Muscle of arm (tissue), 1 donor: ENCODE measurements at regions not wholly inside any gene's neighbourhood (a gene's known extent, or its start where the extent isn't known, plus 50 kb on each side); places are given as distances from the start of the nearest gene placed in this dataset.
"Not testable (repeated sequence)": the region's sequence is repeated elsewhere in the genome, so short reads cannot be mapped to it uniquely, and the experiment has no call there.

Experiments used
- DNase-seq: peaks from one replicate; pipeline ENCODE4 v3.0.0-alpha.2; 2013

- DNase-seq, result no peak
These were observed 234.4 kb downstream of the RPIA start for GRCh38 chr2:88925770-88926462.

GRCh38 chr2:88927128-88927527 is 235.7 kb downstream of the RPIA start:
- DNase-seq, result no peak

GRCh38 chr2:88930659-88931058 is 239.2 kb downstream of the RPIA start:
- DNase-seq, result no peak

- peak; percentile 47 for DNase-seq
These were observed 241.2 kb downstream of the RPIA start for GRCh38 chr2:88932686-88933085.

GRCh38 chr2:88933091-88933490 is 241.6 kb downstream of the RPIA start:
- DNase-seq, result peak; percentile 74

GRCh38 chr2:88933980-88934379 is 242.5 kb downstream of the RPIA start:
- DNase-seq, result peak; percentile 46

- not testable (repeated sequence) for DNase-seq
These were observed 249.7 kb downstream of the RPIA start for GRCh38 chr2:88941178-88941577.

- DNase-seq, result no peak
These were observed 251.3 kb downstream of the RPIA start for GRCh38 chr2:88942798-88943197.

GRCh38 chr2:88949336-88949735 is 257.9 kb downstream of the RPIA start:
- no peak for DNase-seq

- no peak for DNase-seq
These were observed 258.5 kb downstream of the RPIA start for GRCh38 chr2:88950010-88950409.

- DNase-seq, result no peak
These were observed 264.1 kb downstream of the RPIA start for GRCh38 chr2:88955607-88956006.

- no peak for DNase-seq
These were observed 268.2 kb downstream of the RPIA start for GRCh38 chr2:88959480-88960204.

GRCh38 chr2:88961323-88961722 is 269.9 kb downstream of the RPIA start:
- DNase-seq, result not testable (repeated sequence)

- DNase-seq, result no peak
These were observed 276.4 kb downstream of the RPIA start for GRCh38 chr2:88967844-88968243.

GRCh38 chr2:88978011-88978410 is 286.5 kb downstream of the RPIA start:
- not testable (repeated sequence) for DNase-seq

GRCh38 chr2:88978446-88978845 is 287.0 kb downstream of the RPIA start:
- DNase-seq, result not testable (repeated sequence)

- DNase-seq, result not testable (repeated sequence)
These were observed 292.6 kb downstream of the RPIA start for GRCh38 chr2:88984079-88984478.

GRCh38 chr2:88986721-88987330 is 295.4 kb downstream of the RPIA start:
- not testable (repeated sequence) for DNase-seq

GRCh38 chr2:88988617-88989016 is 297.1 kb downstream of the RPIA start:
- not testable (repeated sequence) for DNase-seq

GRCh38 chr2:88992819-88993218 is 301.3 kb downstream of the RPIA start:
- DNase-seq, result not testable (repeated sequence)

GRCh38 chr2:88994856-88995255 is 303.4 kb downstream of the RPIA start:
- DNase-seq, result not testable (repeated sequence)

GRCh38 chr2:88996588-88996987 is 305.1 kb downstream of the RPIA start:
- not testable (repeated sequence) for DNase-seq

GRCh38 chr2:88999365-88999764 is 307.9 kb downstream of the RPIA start:
- no peak for DNase-seq
